Thoracic aorta (tissue), 2 donors: ENCODE measurements at regions not wholly inside any gene's neighbourhood (a gene's known extent, or its start where the extent isn't known, plus 50 kb on each side); places are given as distances from the start of the nearest gene placed in this dataset.

Source experiments
- ATAC-seq: fragments of 150-250 bp; one replicate; pipeline ENCODE4 v1.8.0; 2017; ENCODE audit warnings: low read depth; ENCODE audit not compliant: insufficient number of reproducible peaks, low FRiP score
- DNase-seq: peaks from one replicate; pipeline ENCODE4 v3.0.0-alpha.2; 2020; ENCODE audit warnings: low spot score
- H3K27ac ChIP-seq, 2 donors: fragments of 200-600 bp; sonication (generic); 1 replicate in 1 of 2; 2 replicates in 1 of 2; pipeline ENCODE4 v1.5.1; 2016; ENCODE audit warnings: mild to moderate bottlenecking in 2 of 2, moderate library complexity in 2 of 2
- H3K27me3 ChIP-seq: fragments of 200-600 bp; sonication (generic); replicated peaks from 2 replicates; pipeline ENCODE4 v1.6.0; 2016; ENCODE audit warnings: mild to moderate bottlenecking; ENCODE audit not compliant: insufficient read depth
- H3K36me3 ChIP-seq: fragments of 200-600 bp; sonication (generic); one replicate; pipeline ENCODE4 v1.5.1; 2016
- H3K4me1 ChIP-seq, 2 donors: fragments of 200-600 bp; sonication (generic); 1 replicate in 1 of 2; 2 replicates in 1 of 2; pipeline versions ENCODE4 v1.5.1 to v1.6.0; 2016; ENCODE audit warnings: low read depth in 2 of 2, mild to moderate bottlenecking in 1 of 2; ENCODE audit not compliant: control insufficient read depth in 1 of 2
- H3K4me3 ChIP-seq: fragments of 200-600 bp; sonication (generic); 2 replicates; pipeline ENCODE4 v1.5.1; 2016; ENCODE audit warnings: mild to moderate bottlenecking
- H3K9me3 ChIP-seq: fragments of 200-600 bp; sonication (generic); 2 replicates; pipeline ENCODE4 v1.5.1; 2016
- TF ChIP-seq, protein P1 (sequence below): fragments of 200-600 bp; sonication (generic); IDR thresholded peaks from one replicate; pipeline ENCODE4 v1.5.1; 2019; ENCODE audit warnings: antibody characterized with exemption

DNA sequence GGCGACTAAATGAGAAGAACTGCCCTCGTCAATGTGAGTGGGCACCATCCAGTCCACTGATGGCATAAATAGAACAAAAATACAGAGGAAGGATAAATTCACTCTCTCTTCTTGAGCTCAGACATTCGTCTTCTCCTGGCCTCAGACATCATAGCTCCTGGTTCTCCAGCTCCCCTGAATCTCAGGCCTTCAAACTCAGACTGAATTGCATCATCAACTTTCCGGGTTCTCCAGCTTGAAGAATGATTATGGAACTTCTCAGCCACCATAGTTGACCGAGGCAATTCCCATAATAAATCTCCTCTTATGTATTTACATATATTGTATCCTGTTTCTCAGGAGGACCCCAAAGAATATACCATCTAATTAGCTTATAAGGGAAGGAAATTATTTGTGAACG lies 55.0 kb upstream of the FNDC3A start:
- DNase-seq = no peak
- Histone ChIP-seq H3K4me1 (no peaks in the 10 kb centered on the region), H3K9me3 (no peaks in the 10 kb centered on the region), H3K27ac (no peak overlapping the region), H3K27me3 (no peaks in the 10 kb centered on the region), H3K36me3 (no peaks in the 10 kb centered on the region), H3K4me3 (no peak overlapping the region)
- no peak for ATAC-seq
- TF ChIP-seq, protein P1, sequence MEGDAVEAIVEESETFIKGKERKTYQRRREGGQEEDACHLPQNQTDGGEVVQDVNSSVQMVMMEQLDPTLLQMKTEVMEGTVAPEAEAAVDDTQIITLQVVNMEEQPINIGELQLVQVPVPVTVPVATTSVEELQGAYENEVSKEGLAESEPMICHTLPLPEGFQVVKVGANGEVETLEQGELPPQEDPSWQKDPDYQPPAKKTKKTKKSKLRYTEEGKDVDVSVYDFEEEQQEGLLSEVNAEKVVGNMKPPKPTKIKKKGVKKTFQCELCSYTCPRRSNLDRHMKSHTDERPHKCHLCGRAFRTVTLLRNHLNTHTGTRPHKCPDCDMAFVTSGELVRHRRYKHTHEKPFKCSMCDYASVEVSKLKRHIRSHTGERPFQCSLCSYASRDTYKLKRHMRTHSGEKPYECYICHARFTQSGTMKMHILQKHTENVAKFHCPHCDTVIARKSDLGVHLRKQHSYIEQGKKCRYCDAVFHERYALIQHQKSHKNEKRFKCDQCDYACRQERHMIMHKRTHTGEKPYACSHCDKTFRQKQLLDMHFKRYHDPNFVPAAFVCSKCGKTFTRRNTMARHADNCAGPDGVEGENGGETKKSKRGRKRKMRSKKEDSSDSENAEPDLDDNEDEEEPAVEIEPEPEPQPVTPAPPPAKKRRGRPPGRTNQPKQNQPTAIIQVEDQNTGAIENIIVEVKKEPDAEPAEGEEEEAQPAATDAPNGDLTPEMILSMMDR = no peak

DNA sequence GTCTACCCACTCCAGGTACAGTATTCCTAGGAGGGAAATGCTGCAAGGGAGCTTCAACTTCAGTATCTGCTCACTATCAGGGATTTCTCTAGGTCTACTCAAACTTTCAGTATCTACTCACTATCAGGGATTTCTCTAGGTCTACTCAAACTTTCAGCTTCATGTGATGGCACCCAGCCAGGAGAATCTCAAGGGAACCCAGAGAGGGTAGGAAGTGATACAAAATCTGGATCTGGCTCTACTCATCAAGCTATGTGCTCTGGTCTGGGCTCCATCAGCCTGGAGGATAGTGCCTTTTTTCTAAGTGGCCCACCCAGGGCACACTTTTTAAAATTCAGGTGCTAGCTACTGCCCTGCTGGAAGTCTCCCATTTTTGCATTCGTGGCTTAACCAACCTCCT lies 52.3 kb upstream of the FNDC3A start:
- no peak overlapping the region for H3K4me3 ChIP-seq
- TF ChIP-seq, protein P1 = no peak
- no peaks in the 10 kb centered on the region for H3K9me3 ChIP-seq
- no peak overlapping the region for H3K27ac ChIP-seq
- no peaks in the 10 kb centered on the region for H3K36me3 ChIP-seq
- DNase-seq = no peak
- no peaks in the 10 kb centered on the region for H3K4me1 ChIP-seq
- no peak for ATAC-seq
- H3K27me3 ChIP-seq = no peaks in the 10 kb centered on the region

DNA sequence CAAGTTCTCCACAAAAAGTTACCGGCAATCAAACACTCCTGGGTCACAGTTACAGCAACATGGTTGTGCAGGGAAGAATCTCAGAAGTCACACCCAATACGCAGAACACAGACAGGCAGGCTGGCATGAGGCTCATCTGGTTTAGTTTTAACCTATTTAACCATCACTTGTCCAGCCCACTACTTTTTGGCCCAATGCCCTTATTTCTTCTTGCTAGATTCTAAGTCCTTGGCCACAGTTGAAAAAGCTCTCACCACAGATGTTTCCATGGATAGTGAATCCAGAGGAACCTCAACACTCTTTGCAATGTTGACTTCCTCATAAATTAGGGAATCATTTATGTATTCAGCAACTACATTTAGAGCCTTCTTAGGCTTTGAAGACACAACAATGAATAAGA lies 50.7 kb upstream of the FNDC3A start:
- Histone ChIP-seq H3K27me3 (no peaks in the 10 kb centered on the region), H3K9me3 (no peaks in the 10 kb centered on the region), H3K27ac (no peak overlapping the region), H3K4me3 (no peak overlapping the region), H3K36me3 (no peaks in the 10 kb centered on the region), H3K4me1 (no peaks in the 10 kb centered on the region)
- DNase-seq (no peak), ATAC-seq (no peak)
- TF ChIP-seq, protein P1 = no peak
